ENCODE measurements at regions not wholly inside any gene's neighbourhood (a gene's known extent, or its start where the extent isn't known, plus 50 kb on each side); places are given as distances from the start of the nearest gene placed in this dataset.

DNA sequence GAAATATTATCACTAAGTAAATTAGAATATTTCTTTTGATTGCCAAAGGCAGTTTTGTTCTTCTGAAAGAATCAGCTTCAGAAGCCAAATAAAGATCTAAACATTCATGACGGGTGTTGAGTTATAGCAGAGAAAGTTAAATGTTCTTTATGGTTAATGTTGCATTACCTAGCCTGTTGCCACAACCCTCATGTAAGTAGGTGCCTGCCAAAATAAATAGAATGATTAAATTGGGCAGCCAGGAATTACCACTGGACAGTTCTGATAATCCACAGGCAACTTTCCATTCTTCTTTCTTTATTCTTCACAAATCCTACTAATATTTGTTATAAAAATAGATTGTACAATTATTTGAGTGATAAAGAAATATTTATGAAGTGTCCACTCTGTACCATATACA is 217.9 kb upstream of the NRIP1 start:
- TF ChIP-seq, protein P1, sequence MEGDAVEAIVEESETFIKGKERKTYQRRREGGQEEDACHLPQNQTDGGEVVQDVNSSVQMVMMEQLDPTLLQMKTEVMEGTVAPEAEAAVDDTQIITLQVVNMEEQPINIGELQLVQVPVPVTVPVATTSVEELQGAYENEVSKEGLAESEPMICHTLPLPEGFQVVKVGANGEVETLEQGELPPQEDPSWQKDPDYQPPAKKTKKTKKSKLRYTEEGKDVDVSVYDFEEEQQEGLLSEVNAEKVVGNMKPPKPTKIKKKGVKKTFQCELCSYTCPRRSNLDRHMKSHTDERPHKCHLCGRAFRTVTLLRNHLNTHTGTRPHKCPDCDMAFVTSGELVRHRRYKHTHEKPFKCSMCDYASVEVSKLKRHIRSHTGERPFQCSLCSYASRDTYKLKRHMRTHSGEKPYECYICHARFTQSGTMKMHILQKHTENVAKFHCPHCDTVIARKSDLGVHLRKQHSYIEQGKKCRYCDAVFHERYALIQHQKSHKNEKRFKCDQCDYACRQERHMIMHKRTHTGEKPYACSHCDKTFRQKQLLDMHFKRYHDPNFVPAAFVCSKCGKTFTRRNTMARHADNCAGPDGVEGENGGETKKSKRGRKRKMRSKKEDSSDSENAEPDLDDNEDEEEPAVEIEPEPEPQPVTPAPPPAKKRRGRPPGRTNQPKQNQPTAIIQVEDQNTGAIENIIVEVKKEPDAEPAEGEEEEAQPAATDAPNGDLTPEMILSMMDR (tag by site-specific recombination; IDR thresholded peaks at IDR 0.05) = no peak
- TF ChIP-seq ZNF292 (tag by site-specific recombination; IDR thresholded peaks at IDR 0.05; ENCODE audit: borderline replicate concordance, low read depth) = no peak
- no peak for TF ChIP-seq YY1 (tag by site-specific recombination; IDR thresholded peaks at IDR 0.05)
- no peak for TF ChIP-seq ZNF449 (tag by site-specific recombination; IDR thresholded peaks at IDR 0.05)
- TF ChIP-seq ZNF585B (tag by site-specific recombination; IDR thresholded peaks at IDR 0.05) = no peak
- TF ChIP-seq, protein P2, sequence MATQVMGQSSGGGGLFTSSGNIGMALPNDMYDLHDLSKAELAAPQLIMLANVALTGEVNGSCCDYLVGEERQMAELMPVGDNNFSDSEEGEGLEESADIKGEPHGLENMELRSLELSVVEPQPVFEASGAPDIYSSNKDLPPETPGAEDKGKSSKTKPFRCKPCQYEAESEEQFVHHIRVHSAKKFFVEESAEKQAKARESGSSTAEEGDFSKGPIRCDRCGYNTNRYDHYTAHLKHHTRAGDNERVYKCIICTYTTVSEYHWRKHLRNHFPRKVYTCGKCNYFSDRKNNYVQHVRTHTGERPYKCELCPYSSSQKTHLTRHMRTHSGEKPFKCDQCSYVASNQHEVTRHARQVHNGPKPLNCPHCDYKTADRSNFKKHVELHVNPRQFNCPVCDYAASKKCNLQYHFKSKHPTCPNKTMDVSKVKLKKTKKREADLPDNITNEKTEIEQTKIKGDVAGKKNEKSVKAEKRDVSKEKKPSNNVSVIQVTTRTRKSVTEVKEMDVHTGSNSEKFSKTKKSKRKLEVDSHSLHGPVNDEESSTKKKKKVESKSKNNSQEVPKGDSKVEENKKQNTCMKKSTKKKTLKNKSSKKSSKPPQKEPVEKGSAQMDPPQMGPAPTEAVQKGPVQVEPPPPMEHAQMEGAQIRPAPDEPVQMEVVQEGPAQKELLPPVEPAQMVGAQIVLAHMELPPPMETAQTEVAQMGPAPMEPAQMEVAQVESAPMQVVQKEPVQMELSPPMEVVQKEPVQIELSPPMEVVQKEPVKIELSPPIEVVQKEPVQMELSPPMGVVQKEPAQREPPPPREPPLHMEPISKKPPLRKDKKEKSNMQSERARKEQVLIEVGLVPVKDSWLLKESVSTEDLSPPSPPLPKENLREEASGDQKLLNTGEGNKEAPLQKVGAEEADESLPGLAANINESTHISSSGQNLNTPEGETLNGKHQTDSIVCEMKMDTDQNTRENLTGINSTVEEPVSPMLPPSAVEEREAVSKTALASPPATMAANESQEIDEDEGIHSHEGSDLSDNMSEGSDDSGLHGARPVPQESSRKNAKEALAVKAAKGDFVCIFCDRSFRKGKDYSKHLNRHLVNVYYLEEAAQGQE (tag by site-specific recombination; IDR thresholded peaks at IDR 0.05) = no peak
- TF ChIP-seq ZNF768 (tag by site-specific recombination; IDR thresholded peaks at IDR 0.05) = no peak
- TF ChIP-seq ZNF623 (tag by site-specific recombination; IDR thresholded peaks at IDR 0.05) = no peak

Data from HEK293 (cell line).